HEK293 (cell line): ENCODE measurements at regions not wholly inside any gene's neighbourhood (a gene's known extent, or its start where the extent isn't known, plus 50 kb on each side); places are given as distances from the start of the nearest gene placed in this dataset.

Experiments used
- SCRT1 ChIP-seq: fragments of 450-650 bp; formaldehyde crosslinking; IDR thresholded peaks from 2 replicates; pipeline ENCODE4 v1.5.1; 2016; ENCODE audit warnings: missing biosample characterization, missing genetic modification characterization, borderline replicate concordance
- ZNF138 ChIP-seq: fragments of 450-650 bp; formaldehyde crosslinking; IDR thresholded peaks from 2 replicates; pipeline ENCODE4 v1.5.1; 2016; ENCODE audit warnings: missing biosample characterization, missing genetic modification characterization, borderline replicate concordance
- ZNF274 ChIP-seq, 2 experiments: fragments of 200-500 bp in 1 of 2; fragments of 450-650 bp in 1 of 2; sonication (Bioruptor generic) in 1 of 2; formaldehyde crosslinking in 1 of 2; IDR thresholded peaks; 2 replicates each; pipeline versions ENCODE4 v1.5.1 to v1.6.1; 2014 to 2016; ENCODE audit warnings: borderline replicate concordance in 1 of 2, inconsistent platforms in 1 of 2, low read length in 1 of 2, missing biosample characterization in 1 of 2, missing genetic modification characterization in 1 of 2
- ZNF544 ChIP-seq: fragments of 450-650 bp; formaldehyde crosslinking; IDR thresholded peaks from 2 replicates; pipeline ENCODE4 v1.5.0; 2017; ENCODE audit warnings: missing biosample characterization, missing genetic modification characterization
- ZNF677 ChIP-seq: fragments of 450-650 bp; IDR thresholded peaks from 2 replicates; pipeline ENCODE4 v1.5.0; 2018; ENCODE audit warnings: missing biosample characterization, mild to moderate bottlenecking, missing genetic modification characterization, moderate library complexity
- TF ChIP-seq, protein P1 (sequence below): fragments of 450-650 bp; formaldehyde crosslinking; IDR thresholded peaks from 2 replicates; pipeline ENCODE4 v1.5.1; 2016; ENCODE audit warnings: missing biosample characterization, missing genetic modification characterization
- TF ChIP-seq, protein P2 (sequence below): fragments of 450-650 bp; formaldehyde crosslinking; IDR thresholded peaks from 2 replicates; pipeline ENCODE4 v1.5.1; 2016; ENCODE audit warnings: missing biosample characterization, missing genetic modification characterization

DNA sequence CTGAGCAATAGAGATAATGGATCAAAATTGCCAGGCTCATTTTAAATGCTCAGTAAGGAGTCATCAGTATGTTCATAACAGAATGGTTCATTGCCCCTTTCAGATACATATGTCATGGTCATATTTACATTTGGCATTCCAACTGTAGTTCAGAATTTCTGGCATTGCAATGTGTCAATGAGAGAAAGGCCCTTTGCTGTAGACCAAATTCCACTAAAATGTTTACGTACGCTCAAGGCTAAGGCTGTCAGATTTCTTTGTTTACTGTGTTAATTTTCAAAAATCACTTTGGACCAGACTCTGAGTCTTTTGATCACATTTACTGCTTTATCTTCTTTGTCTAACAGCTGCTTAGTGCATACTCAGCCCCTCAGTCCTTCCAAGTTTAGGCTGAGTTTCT lies 213.5 kb downstream of the PIK3C3 start:
- TF ChIP-seq, protein P1, sequence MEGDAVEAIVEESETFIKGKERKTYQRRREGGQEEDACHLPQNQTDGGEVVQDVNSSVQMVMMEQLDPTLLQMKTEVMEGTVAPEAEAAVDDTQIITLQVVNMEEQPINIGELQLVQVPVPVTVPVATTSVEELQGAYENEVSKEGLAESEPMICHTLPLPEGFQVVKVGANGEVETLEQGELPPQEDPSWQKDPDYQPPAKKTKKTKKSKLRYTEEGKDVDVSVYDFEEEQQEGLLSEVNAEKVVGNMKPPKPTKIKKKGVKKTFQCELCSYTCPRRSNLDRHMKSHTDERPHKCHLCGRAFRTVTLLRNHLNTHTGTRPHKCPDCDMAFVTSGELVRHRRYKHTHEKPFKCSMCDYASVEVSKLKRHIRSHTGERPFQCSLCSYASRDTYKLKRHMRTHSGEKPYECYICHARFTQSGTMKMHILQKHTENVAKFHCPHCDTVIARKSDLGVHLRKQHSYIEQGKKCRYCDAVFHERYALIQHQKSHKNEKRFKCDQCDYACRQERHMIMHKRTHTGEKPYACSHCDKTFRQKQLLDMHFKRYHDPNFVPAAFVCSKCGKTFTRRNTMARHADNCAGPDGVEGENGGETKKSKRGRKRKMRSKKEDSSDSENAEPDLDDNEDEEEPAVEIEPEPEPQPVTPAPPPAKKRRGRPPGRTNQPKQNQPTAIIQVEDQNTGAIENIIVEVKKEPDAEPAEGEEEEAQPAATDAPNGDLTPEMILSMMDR (tag by site-specific recombination), result no peak
- TF ChIP-seq ZNF138, result no peak
- TF ChIP-seq ZNF677 (tag by site-specific recombination), result no peak
- TF ChIP-seq SCRT1 (tag by site-specific recombination), result no peak
- no peak for TF ChIP-seq ZNF544 (tag by site-specific recombination)
- TF ChIP-seq, protein P2, sequence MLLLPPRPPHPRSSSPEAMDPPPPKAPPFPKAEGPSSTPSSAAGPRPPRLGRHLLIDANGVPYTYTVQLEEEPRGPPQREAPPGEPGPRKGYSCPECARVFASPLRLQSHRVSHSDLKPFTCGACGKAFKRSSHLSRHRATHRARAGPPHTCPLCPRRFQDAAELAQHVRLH (tag by site-specific recombination), result no peak
- no peak for TF ChIP-seq ZNF274 (IDR thresholded peaks at IDR 0.05; ENCODE audit: low read length)
- TF ChIP-seq ZNF274 (tag by site-specific recombination; IDR thresholded peaks at IDR 0.05; ENCODE audit: borderline replicate concordance), result no peak
